ENCODE measurements at regions not wholly inside any gene's neighbourhood (a gene's known extent, or its start where the extent isn't known, plus 50 kb on each side); places are given as distances from the start of the nearest gene placed in this dataset.

- H3K27me3 ChIP-seq (ENCODE audit: insufficient read depth, low read length): peaks cover 7% of the 10 kb centered on the region
- H3K9me3 ChIP-seq (ENCODE audit: insufficient read depth, low read depth, low read length): no peaks in the 10 kb centered on the region
- no peak overlapping the region for H3K4me3 Mint-ChIP-seq (ENCODE audit: unreplicated experiment)
- H4K20me1 ChIP-seq (ENCODE audit: insufficient read depth, low read length): no peaks in the 10 kb centered on the region
- H3K4me2 ChIP-seq (ENCODE audit: low read length): no peak overlapping the region
- H3K4me3 ChIP-seq (ENCODE audit: insufficient read depth, low read depth, low read length): no peak overlapping the region
- H3K27ac Mint-ChIP-seq (ENCODE audit: unreplicated experiment): no peak overlapping the region
- no peak overlapping the region for H3K27ac ChIP-seq (ENCODE audit: low read depth, low read length)
- H3K27me3 Mint-ChIP-seq (ENCODE audit: low read depth, unreplicated experiment): peaks cover 14% of the 10 kb centered on the region
- DNase-seq (ENCODE audit: low read depth): no peak
- no peaks in the 10 kb centered on the region for H3K36me3 ChIP-seq (ENCODE audit: insufficient read depth, low read length)
- peaks cover 3% of the 10 kb centered on the region for H3K9me3 Mint-ChIP-seq (ENCODE audit: unreplicated experiment)
- no peaks in the 10 kb centered on the region for H3K79me2 ChIP-seq (ENCODE audit: insufficient read depth, low read length)
- TF ChIP-seq CTCF (IDR thresholded peaks at IDR 0.05; ENCODE audit: insufficient read depth, low read depth, low read length): no peak
- H2AFZ ChIP-seq (ENCODE audit: low read depth, low read length): no peak overlapping the region
- no peaks in the 10 kb centered on the region for H3K36me3 Mint-ChIP-seq (ENCODE audit: low read depth, unreplicated experiment)
- H3K4me1 ChIP-seq (ENCODE audit: insufficient read depth, low read length): peaks cover 15% of the 10 kb centered on the region
- H3K4me1 Mint-ChIP-seq (ENCODE audit: low read depth, unreplicated experiment): peaks cover 10% of the 10 kb centered on the region
- no peak overlapping the region for H3K9ac ChIP-seq (ENCODE audit: low read length)
- FAIRE-seq: no peak
Observed at GRCh38 chr16:66222756-66223155, 143.7 kb upstream of the CDH5 start.

DNA sequence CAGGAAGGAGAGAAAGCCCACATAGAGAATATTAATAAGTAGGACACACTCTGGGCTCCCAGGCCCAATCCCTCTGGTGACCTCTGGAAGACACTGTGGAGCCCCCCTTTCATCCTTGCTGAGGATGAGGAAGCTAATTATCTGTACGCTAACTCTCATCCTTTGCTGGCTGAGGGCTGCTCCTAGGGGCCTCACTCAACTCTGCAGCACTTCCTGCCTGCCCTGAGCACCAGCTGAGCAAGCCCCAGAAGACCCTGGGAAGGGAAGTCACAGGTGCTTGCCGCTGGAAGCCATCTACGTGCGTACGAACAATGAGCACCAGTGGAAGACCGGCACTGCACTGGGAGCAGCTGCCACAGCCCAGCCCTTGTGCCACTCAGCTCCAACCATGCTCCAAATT lies 145.8 kb upstream of the CDH5 start:
- H3K36me3 ChIP-seq (ENCODE audit: insufficient read depth, low read length): no peaks in the 10 kb centered on the region
- peaks cover 7% of the 10 kb centered on the region for H3K27me3 ChIP-seq (ENCODE audit: insufficient read depth, low read length)
- no peak overlapping the region for H3K9ac ChIP-seq (ENCODE audit: low read length)
- no peak overlapping the region for H3K27ac Mint-ChIP-seq (ENCODE audit: unreplicated experiment)
- no peaks in the 10 kb centered on the region for H3K9me3 ChIP-seq (ENCODE audit: insufficient read depth, low read depth, low read length)
- no peak for FAIRE-seq
- no peaks in the 10 kb centered on the region for H4K20me1 ChIP-seq (ENCODE audit: insufficient read depth, low read length)
- peaks cover 16% of the 10 kb centered on the region for H3K27me3 Mint-ChIP-seq (ENCODE audit: low read depth, unreplicated experiment)
- no peak overlapping the region for H3K27ac ChIP-seq (ENCODE audit: low read depth, low read length)
- peaks cover 3% of the 10 kb centered on the region for H3K9me3 Mint-ChIP-seq (ENCODE audit: unreplicated experiment)
- no peak overlapping the region for H3K4me3 ChIP-seq (ENCODE audit: insufficient read depth, low read depth, low read length)
- H2AFZ ChIP-seq (ENCODE audit: low read depth, low read length): no peak overlapping the region
- no peak overlapping the region for H3K4me2 ChIP-seq (ENCODE audit: low read length)
- H3K4me1 ChIP-seq (ENCODE audit: insufficient read depth, low read length): peaks cover 15% of the 10 kb centered on the region
- no peaks in the 10 kb centered on the region for H3K36me3 Mint-ChIP-seq (ENCODE audit: low read depth, unreplicated experiment)
- no peak overlapping the region for H3K4me3 Mint-ChIP-seq (ENCODE audit: unreplicated experiment)
- no peak for DNase-seq (ENCODE audit: low read depth)
- no peaks in the 10 kb centered on the region for H3K79me2 ChIP-seq (ENCODE audit: insufficient read depth, low read length)
- no peak for TF ChIP-seq CTCF (IDR thresholded peaks at IDR 0.05; ENCODE audit: insufficient read depth, low read depth, low read length)
- no peak for TF ChIP-seq EZH2 (IDR thresholded peaks at IDR 0.05; ENCODE audit: insufficient read depth, low read length)
- H3K4me1 Mint-ChIP-seq (ENCODE audit: low read depth, unreplicated experiment): peaks cover 10% of the 10 kb centered on the region

DNA sequence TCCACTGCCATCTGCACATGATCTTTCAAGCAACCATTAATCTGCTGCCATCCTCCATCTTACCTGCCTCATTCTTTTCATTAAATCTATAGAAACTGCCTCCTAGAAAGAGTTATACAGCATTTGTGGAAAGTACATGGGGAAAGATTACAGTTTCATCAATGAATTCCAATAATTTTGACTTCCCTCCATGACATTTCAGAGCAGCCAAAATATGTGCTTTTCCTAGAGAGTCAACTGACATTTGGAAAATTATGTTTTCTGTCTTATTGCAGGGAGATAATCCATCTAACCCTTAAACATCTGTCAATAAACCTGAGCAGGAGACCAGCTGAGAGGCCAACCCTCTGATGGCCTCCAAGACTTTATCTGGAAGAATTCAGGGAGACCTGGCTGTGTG lies 147.0 kb upstream of the CDH5 start:
- no peak overlapping the region for H2AFZ ChIP-seq (ENCODE audit: low read depth, low read length)
- H3K27ac Mint-ChIP-seq (ENCODE audit: unreplicated experiment): no peak overlapping the region
- no peak for FAIRE-seq

More for the DNA sequence above, 147.0 kb upstream of the CDH5 start:
- TF ChIP-seq EZH2 (IDR thresholded peaks at IDR 0.05; ENCODE audit: insufficient read depth, low read length) (no peak), CTCF (IDR thresholded peaks at IDR 0.05; ENCODE audit: insufficient read depth, low read depth, low read length) (no peak)
- Mint-ChIP-seq H3K36me3 (ENCODE audit: low read depth, unreplicated experiment) (no peaks in the 10 kb centered on the region), H3K27me3 (ENCODE audit: low read depth, unreplicated experiment) (peaks cover 16% of the 10 kb centered on the region), H3K9me3 (ENCODE audit: unreplicated experiment) (no peaks in the 10 kb centered on the region), H3K4me1 (ENCODE audit: low read depth, unreplicated experiment) (peaks cover 10% of the 10 kb centered on the region), H3K4me3 (ENCODE audit: unreplicated experiment) (no peak overlapping the region)
- Histone ChIP-seq H4K20me1 (ENCODE audit: insufficient read depth, low read length) (no peaks in the 10 kb centered on the region), H3K27me3 (ENCODE audit: insufficient read depth, low read length) (no peaks in the 10 kb centered on the region), H3K9me3 (ENCODE audit: insufficient read depth, low read depth, low read length) (no peaks in the 10 kb centered on the region), H3K36me3 (ENCODE audit: insufficient read depth, low read length) (no peaks in the 10 kb centered on the region), H3K4me1 (ENCODE audit: insufficient read depth, low read length) (peaks cover 15% of the 10 kb centered on the region), H3K4me2 (ENCODE audit: low read length) (no peak overlapping the region), H3K27ac (ENCODE audit: low read depth, low read length) (no peak overlapping the region), H3K9ac (ENCODE audit: low read length) (no peak overlapping the region), H3K4me3 (ENCODE audit: insufficient read depth, low read depth, low read length) (no peak overlapping the region), H3K79me2 (ENCODE audit: insufficient read depth, low read length) (no peaks in the 10 kb centered on the region)
- DNase-seq (ENCODE audit: low read depth): no peak
